ENCODE measurements at regions not wholly inside any gene's neighbourhood (a gene's known extent, or its start where the extent isn't known, plus 50 kb on each side); places are given as distances from the start of the nearest gene placed in this dataset.

GRCh38 chr2:220165401-220165800 is 538.0 kb downstream of the SLC4A3 start:
- 37 to 49% methylated on average over 4 of the region's 4 CpGs for WGBS, 2 donors (ENCODE audit: low coverage in 1 of 2)
- DNase-seq = peak; percentile 10
- Histone ChIP-seq H3K4me3 (no peak overlapping the region), H3K9me3 (no peaks in the 10 kb centered on the region), H3K27ac (no peak overlapping the region), H3K36me3 (no peaks in the 10 kb centered on the region), H3K4me1 (no peaks in the 10 kb centered on the region), H3K27me3 (no peaks in the 10 kb centered on the region)
- TF ChIP-seq CTCF (IDR thresholded peaks at IDR 0.05) = peak in 2 of 5 experiments; percentile 8 to 28
- no peak for TF ChIP-seq POLR2A (IDR thresholded peaks at IDR 0.05)
- intact Hi-C loops (cut with DNase I; ENCODE audit: low total_unique reads) = no loop called here
- in situ Hi-C loops (cut with MboI; ENCODE audit: low pct_ligation_motif_present in 1 of 4, low pct_unique_long_range_greater_than_20kb in 1 of 4, low sequenced_read_pairs in 3 of 4) = no loop called here

- DNase-seq = no peak
- intact Hi-C loops (cut with DNase I; ENCODE audit: low total_unique reads) = no loop called here
- Histone ChIP-seq H3K27ac (no peak overlapping the region), H3K27me3 (no peaks in the 10 kb centered on the region), H3K9me3 (no peaks in the 10 kb centered on the region), H3K36me3 (no peaks in the 10 kb centered on the region), H3K4me3 (no peak overlapping the region), H3K4me1 (no peaks in the 10 kb centered on the region)
- in situ Hi-C loops (cut with MboI; ENCODE audit: low pct_ligation_motif_present in 1 of 4, low pct_unique_long_range_greater_than_20kb in 1 of 4, low sequenced_read_pairs in 3 of 4) = no loop called here
- 70 to 73% methylated on average over 3 of the region's 3 CpGs for WGBS, 2 donors (ENCODE audit: low coverage in 1 of 2)
- no peak for TF ChIP-seq EP300 (IDR thresholded peaks at IDR 0.05; ENCODE audit: low read depth)
- no peak for TF ChIP-seq POLR2A (IDR thresholded peaks at IDR 0.05)
- no peak for TF ChIP-seq POLR2AphosphoS5 (IDR thresholded peaks at IDR 0.05)
- TF ChIP-seq CTCF (IDR thresholded peaks at IDR 0.05) = no peak
These were observed 539.2 kb downstream of the SLC4A3 start for GRCh38 chr2:220166616-220167015.

- Histone ChIP-seq H3K4me1 (no peaks in the 10 kb centered on the region), H3K36me3 (no peaks in the 10 kb centered on the region), H3K9me3 (no peaks in the 10 kb centered on the region), H3K27me3 (no peaks in the 10 kb centered on the region), H3K27ac (no peak overlapping the region), H3K4me3 (no peak overlapping the region)
- TF ChIP-seq EP300 (IDR thresholded peaks at IDR 0.05; ENCODE audit: low read depth) (no peak), POLR2AphosphoS5 (IDR thresholded peaks at IDR 0.05) (no peak), CTCF (IDR thresholded peaks at IDR 0.05) (no peak), POLR2A (IDR thresholded peaks at IDR 0.05) (no peak)
- in situ Hi-C loops (cut with MboI; ENCODE audit: low pct_ligation_motif_present in 1 of 4, low pct_unique_long_range_greater_than_20kb in 1 of 4, low sequenced_read_pairs in 3 of 4) (no loop called here), intact Hi-C loops (cut with DNase I; ENCODE audit: low total_unique reads) (no loop called here)
- no peak for DNase-seq
- whole genome bisulfite sequencing, 2 donors (ENCODE audit: low coverage in 1 of 2) = 82 to 90% methylated on average over 4 of the region's 4 CpGs
These were observed 540.5 kb downstream of the SLC4A3 start for GRCh38 chr2:220167956-220168355.

DNA sequence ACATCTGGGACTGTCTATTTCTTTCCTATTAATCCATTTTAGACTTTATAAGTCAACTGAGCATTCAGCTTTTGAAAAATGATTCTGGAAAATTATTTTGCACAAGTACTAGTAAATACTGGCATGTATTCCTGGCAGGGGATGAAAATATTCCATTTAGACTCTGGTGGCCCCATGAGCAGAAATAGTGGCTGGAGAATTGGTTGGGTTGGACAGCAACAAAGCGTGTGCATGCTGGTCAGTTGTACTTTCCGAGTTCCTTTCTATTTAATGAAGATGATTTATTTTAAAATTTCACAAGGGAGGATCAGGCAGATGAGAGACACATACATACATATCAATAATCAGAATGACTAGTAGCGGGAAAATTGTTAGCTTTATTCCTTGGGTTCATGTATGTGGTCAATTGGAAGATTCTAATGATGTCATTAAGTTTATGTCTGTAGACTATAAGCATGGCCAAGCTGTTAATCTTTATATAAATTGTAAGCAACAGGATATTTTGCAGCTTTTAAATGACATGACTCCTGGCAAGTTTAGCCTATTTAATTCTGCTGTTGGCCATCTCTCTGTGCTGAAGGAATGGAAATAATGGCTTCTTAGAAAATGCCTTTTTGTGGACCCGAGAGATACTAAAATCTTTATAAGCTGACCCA is 541.6 kb downstream of the SLC4A3 start:
- no peak for DNase-seq
- 67 to 80% methylated on average over 4 of the region's 4 CpGs for WGBS, 2 donors (ENCODE audit: low coverage in 1 of 2)
- TF ChIP-seq POLR2AphosphoS5 (IDR thresholded peaks at IDR 0.05) = no peak
- TF ChIP-seq EP300 (IDR thresholded peaks at IDR 0.05; ENCODE audit: low read depth) = no peak
- no peak for TF ChIP-seq POLR2A (IDR thresholded peaks at IDR 0.05)
- no peak for TF ChIP-seq CTCF (IDR thresholded peaks at IDR 0.05)
- in situ Hi-C loops (cut with MboI; ENCODE audit: low pct_ligation_motif_present in 1 of 4, low pct_unique_long_range_greater_than_20kb in 1 of 4, low sequenced_read_pairs in 3 of 4) = no loop called here
- Histone ChIP-seq H3K27ac (no peak overlapping the region), H3K4me1 (no peaks in the 10 kb centered on the region), H3K4me3 (no peak overlapping the region), H3K36me3 (no peaks in the 10 kb centered on the region), H3K9me3 (no peaks in the 10 kb centered on the region), H3K27me3 (no peaks in the 10 kb centered on the region)
- intact Hi-C loops (cut with DNase I; ENCODE audit: low total_unique reads) = no loop called here

All from transverse colon (tissue), 4 donors.